ENCODE measurements at regions not wholly inside any gene's neighbourhood (a gene's known extent, or its start where the extent isn't known, plus 50 kb on each side); places are given as distances from the start of the nearest gene placed in this dataset.

- DNase-seq, result no peak
Observed at GRCh38 chr15:47523681-47524475, 193.4 kb upstream of the SEMA6D start.

- no peak for DNase-seq
Observed at GRCh38 chr15:47529241-47529640, 188.1 kb upstream of the SEMA6D start.

GRCh38 chr15:47534673-47535072, 182.6 kb upstream of the SEMA6D start:
- DNase-seq, result no peak

GRCh38 chr15:47541562-47541961, 175.7 kb upstream of the SEMA6D start:
- DNase-seq, result no peak

GRCh38 chr15:47542312-47542989, 174.9 kb upstream of the SEMA6D start:
- DNase-seq, result no peak

GRCh38 chr15:47548231-47548630, 169.1 kb upstream of the SEMA6D start:
- no peak for DNase-seq

GRCh38 chr15:47548986-47549385, 168.3 kb upstream of the SEMA6D start:
- DNase-seq, result no peak

GRCh38 chr15:47551079-47551478, 166.2 kb upstream of the SEMA6D start:
- DNase-seq, result no peak

GRCh38 chr15:47551546-47551945, 165.8 kb upstream of the SEMA6D start:
- DNase-seq, result no peak

- DNase-seq, result no peak
Observed at GRCh38 chr15:47552978-47553608, 164.2 kb upstream of the SEMA6D start.

GRCh38 chr15:47553947-47554346, 163.4 kb upstream of the SEMA6D start:
- DNase-seq, result no peak

GRCh38 chr15:47561102-47561501, 156.2 kb upstream of the SEMA6D start:
- no peak for DNase-seq

GRCh38 chr15:47565949-47566348, 151.4 kb upstream of the SEMA6D start:
- DNase-seq, result no peak

GRCh38 chr15:47566610-47567009, 150.7 kb upstream of the SEMA6D start:
- no peak for DNase-seq

- no peak for DNase-seq
Observed at GRCh38 chr15:47568030-47568429, 149.3 kb upstream of the SEMA6D start.

- no peak for DNase-seq
Observed at GRCh38 chr15:47570044-47570443, 147.3 kb upstream of the SEMA6D start.

GRCh38 chr15:47570451-47570850, 146.9 kb upstream of the SEMA6D start:
- no peak for DNase-seq

- no peak for DNase-seq
Observed at GRCh38 chr15:47570881-47571640, 146.2 kb upstream of the SEMA6D start.

- no peak for DNase-seq
Observed at GRCh38 chr15:47573673-47574072, 143.6 kb upstream of the SEMA6D start.

GRCh38 chr15:47577000-47577399, 140.3 kb upstream of the SEMA6D start:
- DNase-seq, result no peak

GRCh38 chr15:47577461-47577860, 139.8 kb upstream of the SEMA6D start:
- DNase-seq, result peak; percentile 8

GRCh38 chr15:47582233-47582632, 135.1 kb upstream of the SEMA6D start:
- DNase-seq, result no peak

GRCh38 chr15:47584316-47584715, 133.0 kb upstream of the SEMA6D start:
- no peak for DNase-seq

All from right kidney (tissue), 1 donor.